NCI-H2107 treated with DMSO at 0.1 percent for 48 hours (cell line): ENCODE measurements at regions not wholly inside any gene's neighbourhood (a gene's known extent, or its start where the extent isn't known, plus 50 kb on each side); places are given as distances from the start of the nearest gene placed in this dataset.

ENCODE experiments used
- DNase-seq: peaks from one replicate; lab custom pipeline; 2025; ENCODE audit not compliant: unreplicated experiment; lab: John Stamatoyannopoulos, UW

- no peak for DNase-seq
Measured at GRCh38 chr7:97601931-97602457, 129.9 kb upstream of the TAC1 start.

DNA sequence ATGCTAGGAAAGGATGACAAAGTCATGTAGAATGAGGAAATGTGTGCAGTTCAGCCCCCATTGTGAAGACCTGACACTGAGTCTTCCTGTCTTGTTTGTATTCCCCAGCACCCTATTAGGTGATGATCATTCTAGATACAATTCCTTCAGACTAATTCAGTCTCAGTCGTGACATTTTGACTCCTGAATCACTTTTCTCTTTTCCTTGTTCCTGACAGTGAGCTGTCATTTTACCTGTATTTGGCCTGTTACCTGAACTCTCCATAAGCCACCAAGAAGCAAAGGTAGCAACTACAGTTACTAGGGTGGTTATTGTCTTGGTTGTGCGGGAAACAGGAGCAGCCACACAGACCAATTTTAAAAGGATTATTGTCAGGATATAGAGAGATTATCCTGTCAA, 111.4 kb upstream of the TAC1 start:
- no peak for DNase-seq

DNA sequence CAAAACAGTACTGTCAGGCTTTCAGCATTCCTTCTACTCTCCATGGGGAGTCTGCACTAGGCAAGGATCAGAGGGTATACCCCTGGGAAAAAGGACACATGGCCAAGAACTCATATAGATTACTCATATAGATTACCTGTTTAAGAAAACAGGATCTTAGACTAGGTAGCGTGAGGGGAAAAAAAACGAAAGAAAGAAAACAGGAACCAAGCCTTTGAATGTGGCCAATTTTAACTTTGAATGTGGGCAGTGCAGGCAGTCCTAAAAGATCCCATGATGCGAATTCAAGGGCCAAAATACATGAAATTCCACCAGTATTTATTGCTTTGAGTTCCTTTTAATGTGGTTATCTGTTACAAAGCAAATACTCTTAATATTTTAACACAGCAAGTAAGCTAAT, 108.6 kb upstream of the TAC1 start:
- no peak for DNase-seq

- no peak for DNase-seq
Measured at GRCh38 chr7:97630116-97630515, 101.8 kb upstream of the TAC1 start.

GRCh38 chr7:97635622-97636021, 96.3 kb upstream of the TAC1 start:
- no peak for DNase-seq

GRCh38 chr7:97639036-97639435, 92.8 kb upstream of the TAC1 start:
- DNase-seq: no peak

DNA sequence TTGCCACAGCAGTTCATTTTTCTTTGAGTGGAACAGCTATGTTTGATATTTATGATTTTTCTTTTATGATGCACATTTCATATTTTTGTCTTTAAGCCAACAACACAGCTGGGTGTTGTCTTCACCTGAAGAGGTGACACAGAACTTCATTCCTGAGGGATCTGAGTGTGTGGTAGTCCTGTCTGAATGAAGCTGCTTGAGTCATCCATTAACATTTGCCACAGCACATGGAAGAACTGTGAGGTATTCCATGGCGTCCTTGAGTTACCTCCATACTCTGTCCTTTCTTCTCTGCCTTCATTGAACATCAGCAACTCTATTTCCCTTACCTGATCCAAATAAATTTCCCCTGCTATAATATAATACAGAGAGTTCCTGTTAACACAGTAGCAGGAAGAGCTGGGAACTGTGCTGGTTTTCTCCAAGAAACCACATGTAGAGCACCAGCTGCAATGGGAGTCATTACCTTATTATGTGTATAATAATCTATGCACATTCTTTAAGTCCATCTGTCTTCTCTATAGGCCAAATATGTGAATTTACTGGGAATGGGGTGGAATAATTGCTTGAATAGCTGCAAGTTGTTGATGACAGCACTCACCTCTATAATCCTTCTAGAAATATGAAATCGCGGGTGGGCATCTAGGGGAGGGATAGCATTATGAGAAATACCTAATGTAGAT, 72.4 kb upstream of the TAC1 start:
- no peak for DNase-seq

DNA sequence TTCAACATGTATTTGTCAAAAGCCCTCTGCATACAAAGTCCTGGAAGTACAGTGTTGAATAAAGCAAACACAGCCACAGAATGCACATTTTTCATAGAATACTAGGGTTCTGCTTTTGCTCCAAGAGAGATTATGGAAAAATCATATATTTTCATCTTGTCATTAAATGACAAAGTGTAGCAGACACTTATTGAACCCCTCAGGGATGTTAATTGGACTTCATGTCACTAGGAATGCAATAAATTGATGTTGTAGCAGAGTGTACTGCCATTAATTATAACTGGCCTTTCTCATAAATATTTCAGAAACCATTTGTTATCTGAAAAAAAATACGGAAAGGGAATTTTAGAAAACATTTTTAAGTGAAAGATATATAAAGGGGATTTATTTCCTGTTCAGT, 64.5 kb upstream of the TAC1 start:
- DNase-seq: no peak

DNA sequence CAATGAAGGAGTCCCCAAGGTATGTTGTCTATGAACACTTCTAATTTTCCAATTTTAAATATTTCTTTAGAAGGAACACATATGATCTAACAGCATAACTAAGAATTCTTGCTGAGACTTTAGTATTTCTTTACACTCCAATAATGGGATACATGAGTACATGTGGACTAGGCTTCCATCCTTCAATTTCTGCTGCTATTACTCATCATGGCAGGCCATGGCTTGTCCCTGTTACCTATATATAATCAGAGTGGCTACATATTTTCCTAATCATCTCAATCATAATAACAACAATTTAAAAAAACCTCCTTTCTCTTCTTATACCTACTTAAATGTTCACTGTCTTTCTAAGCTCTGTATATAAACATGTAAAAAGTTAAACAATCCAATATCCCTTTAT, 60.3 kb upstream of the TAC1 start:
- no peak for DNase-seq

DNA sequence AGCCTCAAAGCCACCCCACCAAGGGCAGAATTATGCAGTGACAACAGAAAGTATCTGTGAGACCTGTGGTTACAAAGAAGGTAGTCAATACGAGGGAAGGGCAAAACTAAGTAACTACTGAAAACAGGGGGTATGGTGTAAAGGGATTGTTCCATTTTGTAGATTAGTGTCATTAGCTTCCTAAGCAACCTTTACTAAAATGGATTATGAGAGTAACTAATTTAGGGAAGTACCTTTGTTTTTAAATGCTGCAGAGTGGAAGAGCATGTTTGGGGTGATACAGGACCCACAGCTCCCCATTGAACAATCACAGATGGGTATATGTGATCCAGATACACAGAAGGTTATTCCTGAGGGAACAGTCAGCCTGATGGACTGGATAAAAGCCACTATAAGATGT, 51.3 kb upstream of the TAC1 start:
- no peak for DNase-seq
